ENCODE measurements at regions not wholly inside any gene's neighbourhood (a gene's known extent, or its start where the extent isn't known, plus 50 kb on each side); places are given as distances from the start of the nearest gene placed in this dataset.

DNA sequence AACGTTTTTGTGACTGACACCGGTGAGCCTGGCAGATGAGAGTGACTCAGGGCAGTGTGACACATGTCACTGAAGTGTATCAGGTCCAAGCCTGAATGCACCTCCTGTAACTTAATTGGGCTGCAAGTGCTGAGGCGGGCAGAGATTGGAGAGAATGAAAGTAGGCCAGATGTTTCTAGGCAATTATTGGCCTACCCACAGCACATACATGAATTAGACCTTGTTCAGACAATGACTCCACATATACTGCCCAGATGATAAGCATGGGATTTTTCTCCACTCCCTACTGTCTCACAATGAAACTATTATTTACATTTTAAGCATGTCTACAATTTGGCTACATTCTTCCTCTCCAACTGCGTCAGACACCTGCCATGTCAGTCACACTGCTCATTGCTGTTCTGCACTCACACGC lies 187.3 kb upstream of the ZNF385D start:
- TF ChIP-seq, protein P1, sequence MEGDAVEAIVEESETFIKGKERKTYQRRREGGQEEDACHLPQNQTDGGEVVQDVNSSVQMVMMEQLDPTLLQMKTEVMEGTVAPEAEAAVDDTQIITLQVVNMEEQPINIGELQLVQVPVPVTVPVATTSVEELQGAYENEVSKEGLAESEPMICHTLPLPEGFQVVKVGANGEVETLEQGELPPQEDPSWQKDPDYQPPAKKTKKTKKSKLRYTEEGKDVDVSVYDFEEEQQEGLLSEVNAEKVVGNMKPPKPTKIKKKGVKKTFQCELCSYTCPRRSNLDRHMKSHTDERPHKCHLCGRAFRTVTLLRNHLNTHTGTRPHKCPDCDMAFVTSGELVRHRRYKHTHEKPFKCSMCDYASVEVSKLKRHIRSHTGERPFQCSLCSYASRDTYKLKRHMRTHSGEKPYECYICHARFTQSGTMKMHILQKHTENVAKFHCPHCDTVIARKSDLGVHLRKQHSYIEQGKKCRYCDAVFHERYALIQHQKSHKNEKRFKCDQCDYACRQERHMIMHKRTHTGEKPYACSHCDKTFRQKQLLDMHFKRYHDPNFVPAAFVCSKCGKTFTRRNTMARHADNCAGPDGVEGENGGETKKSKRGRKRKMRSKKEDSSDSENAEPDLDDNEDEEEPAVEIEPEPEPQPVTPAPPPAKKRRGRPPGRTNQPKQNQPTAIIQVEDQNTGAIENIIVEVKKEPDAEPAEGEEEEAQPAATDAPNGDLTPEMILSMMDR (conservative IDR thresholded peaks at IDR 0.05; ENCODE audit: low read depth, low read length) = no peak
- no peak for TF ChIP-seq EZH2phosphoT487 (IDR thresholded peaks at IDR 0.05; ENCODE audit: borderline replicate concordance, low read length)
